Neural cell (in vitro differentiated cells): ENCODE measurements at regions not wholly inside any gene's neighbourhood (a gene's known extent, or its start where the extent isn't known, plus 50 kb on each side); places are given as distances from the start of the nearest gene placed in this dataset.

Experiments used
- H2AFZ ChIP-seq: fragments of 200-600, 300-800 bp; sonication (generic), shearing (Covaris generic); 2 replicates; pipeline ENCODE4 v1.6.0; 2014; ENCODE audit warnings: low read depth, mild to moderate bottlenecking, antibody characterized with exemption, low read length, moderate library complexity
- H3F3A ChIP-seq: fragments of 200-600 bp; shearing (Covaris generic); 2 replicates; pipeline ENCODE4 v1.6.1; 2016; ENCODE audit warnings: mild to moderate bottlenecking, moderate library complexity, mixed read lengths, antibody characterized with exemption, low read length; ENCODE audit not compliant: insufficient read depth, poor library complexity, severe bottlenecking
- H3K27ac ChIP-seq: fragments of 200-600, 300-800 bp; sonication (generic), shearing (Covaris generic); 2 replicates; pipeline ENCODE4 v1.5.1; 2014; ENCODE audit warnings: mild to moderate bottlenecking, low read length, moderate library complexity
- H3K27me3 ChIP-seq: fragments of 300-800, 200-600 bp; sonication (generic), shearing (Covaris generic); 2 replicates; pipeline ENCODE4 v1.6.0; 2014; ENCODE audit warnings: mild to moderate bottlenecking, low read depth, low read length, moderate library complexity; ENCODE audit not compliant: insufficient read depth
- H3K36me3 ChIP-seq: fragments of 300-800, 200-600 bp; sonication (generic), shearing (Covaris generic); 2 replicates; pipeline ENCODE4 v1.5.1; 2014; ENCODE audit warnings: mild to moderate bottlenecking, antibody characterized with exemption, low read length, moderate library complexity; ENCODE audit not compliant: insufficient read depth
- H3K4me2 ChIP-seq: fragments of 300-800, 200-600 bp; sonication (generic), shearing (Covaris generic); 2 replicates; pipeline ENCODE4 v1.6.0; 2014; ENCODE audit warnings: mild to moderate bottlenecking, low read length
- H3K4me3 ChIP-seq: fragments of 300-800, 200-600 bp; sonication (generic), shearing (Covaris generic); 2 replicates; pipeline ENCODE4 v1.5.1; 2014; ENCODE audit warnings: mild to moderate bottlenecking, low read length, moderate library complexity
- H3K79me2 ChIP-seq: fragments of 200-600 bp; shearing (Covaris generic); replicated peaks from 2 replicates; pipeline ENCODE4 v1.6.0; 2014; ENCODE audit warnings: mild to moderate bottlenecking, low read length, moderate library complexity; ENCODE audit not compliant: insufficient read depth
- H3K9ac ChIP-seq: fragments of 300-800, 200-600 bp; sonication (generic), shearing (Covaris generic); 2 replicates; pipeline ENCODE4 v1.6.1; 2016; ENCODE audit warnings: mild to moderate bottlenecking, low read length, mixed read lengths
- H3K9me2 ChIP-seq: fragments of 200-600 bp; shearing (Covaris generic); 2 replicates; pipeline ENCODE4 v1.6.1; 2016; ENCODE audit warnings: mild to moderate bottlenecking, low read length, mixed read lengths; ENCODE audit not compliant: insufficient read depth
- H3K9me3 ChIP-seq: fragments of 200-600, 300-800 bp; sonication (generic), shearing (Covaris generic); 2 replicates; pipeline ENCODE4 v1.6.1; 2016; ENCODE audit warnings: mild to moderate bottlenecking, mixed run types, low read length, moderate library complexity, mixed read lengths
- H4K20me1 ChIP-seq: fragments of 200-600 bp; shearing (Covaris generic); 2 replicates; pipeline ENCODE4 v1.6.1; 2016; ENCODE audit warnings: mild to moderate bottlenecking, mixed run types; ENCODE audit not compliant: insufficient read depth
- EP300 ChIP-seq: fragments of 450-650 bp; conservative IDR thresholded peaks from 2 replicates; pipeline ENCODE4 v1.6.1; 2014; ENCODE audit warnings: antibody characterized with exemption, mild to moderate bottlenecking, moderate library complexity; ENCODE audit not compliant: poor library complexity, severe bottlenecking
- EZH2 ChIP-seq: fragments of 200-600, 300-800 bp; shearing (Covaris generic), sonication (generic); IDR thresholded peaks from 2 replicates; pipeline ENCODE4 v1.6.1; 2014; ENCODE audit warnings: antibody characterized with exemption, low read length, borderline replicate concordance, mild to moderate bottlenecking; ENCODE audit not compliant: insufficient read depth, poor library complexity, severe bottlenecking
- MXI1 ChIP-seq: fragments of 450-650 bp; conservative IDR thresholded peaks from 2 replicates; pipeline ENCODE4 v1.6.1; 2014; ENCODE audit warnings: antibody characterized with exemption, mild to moderate bottlenecking; ENCODE audit not compliant: poor library complexity, severe bottlenecking
- POLR2AphosphoS5 ChIP-seq: IDR thresholded peaks from 2 replicates; pipeline ENCODE4 v1.6.1; 2012
- RAD21 ChIP-seq: fragments of 450-650 bp; conservative IDR thresholded peaks from 2 replicates; pipeline ENCODE4 v1.6.1; 2014; ENCODE audit warnings: antibody characterized with exemption, mild to moderate bottlenecking, moderate library complexity
- REST ChIP-seq: IDR thresholded peaks from 2 replicates; pipeline ENCODE4 v1.6.1; 2012; ENCODE audit warnings: borderline replicate concordance
- SMC3 ChIP-seq: fragments of 450-650 bp; conservative IDR thresholded peaks from 2 replicates; pipeline ENCODE4 v1.6.1; 2014; ENCODE audit warnings: antibody characterized with exemption, mild to moderate bottlenecking, moderate library complexity; ENCODE audit not compliant: poor library complexity
- TAF1 ChIP-seq: IDR thresholded peaks from 2 replicates; pipeline ENCODE4 v1.6.1; 2012; ENCODE audit warnings: low read depth
- TF ChIP-seq, protein P1 (sequence below): fragments of 450-650 bp; IDR thresholded peaks from 2 replicates; pipeline ENCODE4 v1.5.1; 2014; ENCODE audit warnings: antibody characterized with exemption, mild to moderate bottlenecking, moderate library complexity; ENCODE audit not compliant: poor library complexity, severe bottlenecking

GRCh38 chr9:2359891-2360471, 261.6 kb upstream of the VLDLR start:
- no peak for TF ChIP-seq EP300
- no peak for TF ChIP-seq POLR2AphosphoS5
- no peak for TF ChIP-seq RAD21
- no peak for TF ChIP-seq EZH2
- TF ChIP-seq MXI1, result no peak
- no peak for TF ChIP-seq TAF1
- TF ChIP-seq, protein P1, sequence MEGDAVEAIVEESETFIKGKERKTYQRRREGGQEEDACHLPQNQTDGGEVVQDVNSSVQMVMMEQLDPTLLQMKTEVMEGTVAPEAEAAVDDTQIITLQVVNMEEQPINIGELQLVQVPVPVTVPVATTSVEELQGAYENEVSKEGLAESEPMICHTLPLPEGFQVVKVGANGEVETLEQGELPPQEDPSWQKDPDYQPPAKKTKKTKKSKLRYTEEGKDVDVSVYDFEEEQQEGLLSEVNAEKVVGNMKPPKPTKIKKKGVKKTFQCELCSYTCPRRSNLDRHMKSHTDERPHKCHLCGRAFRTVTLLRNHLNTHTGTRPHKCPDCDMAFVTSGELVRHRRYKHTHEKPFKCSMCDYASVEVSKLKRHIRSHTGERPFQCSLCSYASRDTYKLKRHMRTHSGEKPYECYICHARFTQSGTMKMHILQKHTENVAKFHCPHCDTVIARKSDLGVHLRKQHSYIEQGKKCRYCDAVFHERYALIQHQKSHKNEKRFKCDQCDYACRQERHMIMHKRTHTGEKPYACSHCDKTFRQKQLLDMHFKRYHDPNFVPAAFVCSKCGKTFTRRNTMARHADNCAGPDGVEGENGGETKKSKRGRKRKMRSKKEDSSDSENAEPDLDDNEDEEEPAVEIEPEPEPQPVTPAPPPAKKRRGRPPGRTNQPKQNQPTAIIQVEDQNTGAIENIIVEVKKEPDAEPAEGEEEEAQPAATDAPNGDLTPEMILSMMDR, result no peak
- no peak for TF ChIP-seq SMC3
- TF ChIP-seq REST, result no peak
- Histone ChIP-seq H3F3A (no peaks in the 10 kb centered on the region), H3K4me3 (no peak overlapping the region), H3K27ac (no peak overlapping the region), H3K36me3 (no peaks in the 10 kb centered on the region), H3K79me2 (no peaks in the 10 kb centered on the region), H3K4me2 (no peak overlapping the region), H3K9me2 (no peaks in the 10 kb centered on the region), H3K27me3 (no peaks in the 10 kb centered on the region), H4K20me1 (no peaks in the 10 kb centered on the region), H3K9me3 (no peaks in the 10 kb centered on the region), H2AFZ (no peak overlapping the region), H3K9ac (no peak overlapping the region)

GRCh38 chr9:2362150-2362549, 259.4 kb upstream of the VLDLR start:
- Histone ChIP-seq H3K9ac (no peak overlapping the region), H3K4me3 (no peak overlapping the region), H3K27ac (no peak overlapping the region), H3F3A (no peaks in the 10 kb centered on the region), H2AFZ (no peak overlapping the region), H3K9me3 (no peaks in the 10 kb centered on the region), H3K27me3 (no peaks in the 10 kb centered on the region), H3K4me2 (no peak overlapping the region), H3K36me3 (no peaks in the 10 kb centered on the region), H3K79me2 (no peaks in the 10 kb centered on the region), H3K9me2 (no peaks in the 10 kb centered on the region), H4K20me1 (no peaks in the 10 kb centered on the region)
- TF ChIP-seq EZH2 (no peak), MXI1 (no peak)
